ENCODE measurements at regions not wholly inside any gene's neighbourhood (a gene's known extent, or its start where the extent isn't known, plus 50 kb on each side); places are given as distances from the start of the nearest gene placed in this dataset.
"Not testable (repeated sequence)": the region's sequence is repeated elsewhere in the genome, so short reads cannot be mapped to it uniquely, and the experiment has no call there.

DNA sequence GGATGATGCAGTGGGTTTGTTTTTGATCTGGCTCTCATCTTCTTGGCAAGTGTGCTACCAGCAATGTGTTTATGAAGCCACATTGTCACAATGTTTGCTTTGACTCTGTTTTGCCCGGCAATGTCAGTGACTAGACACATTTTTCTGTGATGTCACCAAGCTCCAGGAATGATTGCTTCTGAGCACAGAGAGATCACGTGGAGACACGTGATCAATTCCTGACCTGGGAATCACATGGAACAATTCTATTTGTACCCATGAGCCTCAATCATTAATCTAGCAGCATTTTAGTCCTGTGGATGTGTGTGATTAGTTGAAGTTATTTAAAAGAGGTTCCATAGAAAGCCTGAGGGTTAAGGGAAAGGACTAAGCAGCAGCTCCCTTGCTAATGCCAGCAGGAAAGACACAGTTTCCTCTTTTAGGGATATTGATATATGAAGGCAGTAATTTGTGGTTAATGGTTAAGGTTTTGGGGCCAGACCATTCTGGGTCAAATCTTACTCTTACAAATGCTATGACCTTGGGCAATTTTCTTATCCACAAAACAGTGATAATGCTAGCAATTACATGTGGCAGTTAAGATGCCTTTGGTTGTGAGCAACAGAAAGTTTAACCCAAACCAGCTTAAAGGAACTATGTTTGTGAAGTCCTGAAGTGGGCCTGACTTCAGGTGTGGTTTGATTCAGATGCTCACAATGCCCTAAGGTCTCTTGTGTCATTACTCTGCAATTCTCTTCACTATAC lies 59.0 kb downstream of the FASLG start:
- no peak for DNase-seq (ENCODE audit: low spot score)

GRCh38 chr1:172719066-172719627 lies 60.2 kb downstream of the FASLG start:
- no peak for DNase-seq (ENCODE audit: low spot score)

DNA sequence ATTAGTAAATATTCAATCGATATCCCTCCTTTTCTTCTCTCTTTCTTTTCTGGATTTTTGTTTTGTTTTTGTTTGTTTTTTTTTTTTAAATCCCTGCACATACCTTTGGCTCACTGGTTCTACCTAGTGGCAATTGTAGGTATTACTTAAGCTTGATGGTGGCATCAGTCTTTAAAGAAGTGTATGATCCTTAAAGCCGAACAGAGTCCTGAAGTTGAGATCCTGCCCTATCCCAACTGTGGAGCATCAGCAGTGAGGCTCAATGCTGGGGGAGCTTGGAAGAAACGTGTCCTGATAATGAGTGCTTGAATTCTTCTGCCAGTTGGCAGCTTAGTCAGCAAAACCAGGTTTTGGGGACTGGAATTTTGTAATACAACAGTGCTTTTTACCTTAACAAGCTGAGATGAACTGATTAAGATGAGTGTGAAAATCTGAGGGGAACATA lies 60.8 kb downstream of the FASLG start:
- peak; percentile 42 for DNase-seq (ENCODE audit: low spot score)

DNA sequence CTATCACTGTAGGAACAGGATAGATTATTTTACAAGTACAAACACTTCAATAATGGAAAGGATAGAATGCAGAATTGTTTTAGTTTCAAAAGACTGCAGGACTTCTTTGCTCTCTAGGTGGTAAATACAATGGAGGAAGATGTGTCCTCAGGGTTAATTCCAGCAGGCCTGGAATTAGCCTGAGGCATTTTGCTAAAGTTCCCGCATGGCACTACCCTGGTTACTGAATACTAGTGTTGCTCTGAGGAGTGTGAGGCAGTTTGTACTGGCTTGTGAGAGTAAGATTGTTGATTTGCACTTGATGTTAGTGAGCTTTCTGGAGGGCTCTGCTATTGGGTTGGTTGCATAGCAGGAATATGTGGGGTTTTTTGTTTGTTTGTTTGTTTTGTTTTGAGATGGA lies 61.4 kb downstream of the FASLG start:
- no peak for DNase-seq (ENCODE audit: low spot score)

GRCh38 chr1:172723251-172723650 lies 64.3 kb downstream of the FASLG start:
- DNase-seq (ENCODE audit: low spot score): no peak

- DNase-seq (ENCODE audit: low spot score): no peak
Observed at GRCh38 chr1:172724232-172724631, 65.3 kb downstream of the FASLG start.

DNA sequence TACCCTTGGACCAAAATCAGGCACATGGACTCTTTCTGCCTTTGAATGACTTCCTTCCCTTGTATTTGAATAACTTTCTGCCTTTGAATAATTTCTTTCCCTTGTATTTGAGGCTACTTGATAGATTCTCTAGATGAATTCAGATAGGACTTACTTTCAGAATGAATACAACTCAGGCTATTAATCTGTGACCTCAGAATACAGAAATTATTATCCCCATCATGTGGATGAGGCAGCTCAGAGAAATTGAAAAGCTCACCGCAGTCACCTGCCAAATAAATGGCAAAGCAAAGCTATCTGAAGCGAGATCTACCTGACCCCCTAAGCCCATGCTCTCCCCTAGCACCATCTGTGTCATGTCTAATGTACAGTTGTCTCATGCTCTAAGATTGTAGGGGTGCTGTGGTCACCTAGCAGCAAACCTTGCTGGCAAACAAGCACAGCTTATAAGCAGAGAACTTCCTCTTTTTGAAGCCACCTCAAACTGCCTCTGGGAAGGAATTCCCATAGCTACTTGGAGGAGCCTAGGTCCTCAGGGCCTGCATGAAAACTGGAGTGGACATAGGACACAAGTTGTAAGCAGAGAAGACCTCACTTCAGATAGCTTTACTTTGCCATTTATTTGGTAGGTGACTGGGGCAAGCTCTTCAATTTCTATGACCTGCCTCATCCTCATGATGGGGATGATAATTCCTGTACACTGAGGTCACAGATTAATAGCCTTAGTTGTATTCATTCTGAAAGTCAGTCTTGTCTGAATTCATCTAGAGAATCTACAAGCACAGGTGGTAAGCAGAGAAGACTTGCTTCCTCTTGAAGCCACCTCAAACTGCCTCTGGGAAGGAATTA lies 66.1 kb downstream of the FASLG start:
- no peak for DNase-seq (ENCODE audit: low spot score)

DNA sequence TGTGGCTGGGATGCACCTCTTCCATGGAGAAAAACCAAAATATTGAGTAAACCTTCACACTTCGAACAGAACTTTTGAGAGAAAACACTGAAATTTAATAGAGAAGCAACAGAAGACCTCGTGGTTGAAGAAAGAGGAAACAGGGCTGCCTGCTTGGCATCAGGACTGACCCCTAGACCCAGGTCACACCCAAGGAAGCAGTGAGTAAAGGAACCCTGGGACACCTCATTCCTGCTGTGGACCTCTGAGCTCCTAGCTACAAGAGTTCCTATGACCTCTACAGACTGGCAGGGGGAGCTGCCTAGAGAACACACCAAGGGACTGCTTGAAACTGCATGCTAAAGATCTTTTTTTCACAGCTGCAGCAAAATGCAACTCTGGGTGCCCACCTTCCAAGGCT lies 67.8 kb downstream of the FASLG start:
- no peak for DNase-seq (ENCODE audit: low spot score)

- no peak for DNase-seq (ENCODE audit: low spot score)
Observed at GRCh38 chr1:172727275-172727857, 68.5 kb downstream of the FASLG start.

GRCh38 chr1:172727956-172728603 lies 69.2 kb downstream of the FASLG start:
- no peak for DNase-seq (ENCODE audit: low spot score)

DNA sequence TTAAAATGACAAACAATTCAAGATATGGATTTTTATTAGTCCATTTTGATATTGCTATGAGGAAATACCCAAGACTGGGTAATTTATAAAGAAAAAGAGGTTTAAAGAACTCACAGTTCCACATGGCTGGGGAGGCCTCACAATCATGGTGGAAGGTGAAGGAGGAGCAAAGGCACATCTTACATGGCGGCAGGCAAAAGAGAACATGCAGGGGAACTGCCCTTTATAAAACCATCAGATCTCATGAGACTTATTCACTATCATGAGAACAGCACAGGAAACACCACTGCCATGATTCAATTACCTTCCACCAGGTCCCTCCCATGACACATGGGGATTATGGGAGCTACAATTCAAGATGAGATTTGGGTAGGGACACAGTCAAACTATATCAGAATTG lies 69.8 kb downstream of the FASLG start:
- not testable (repeated sequence) for DNase-seq (ENCODE audit: low spot score)

DNA sequence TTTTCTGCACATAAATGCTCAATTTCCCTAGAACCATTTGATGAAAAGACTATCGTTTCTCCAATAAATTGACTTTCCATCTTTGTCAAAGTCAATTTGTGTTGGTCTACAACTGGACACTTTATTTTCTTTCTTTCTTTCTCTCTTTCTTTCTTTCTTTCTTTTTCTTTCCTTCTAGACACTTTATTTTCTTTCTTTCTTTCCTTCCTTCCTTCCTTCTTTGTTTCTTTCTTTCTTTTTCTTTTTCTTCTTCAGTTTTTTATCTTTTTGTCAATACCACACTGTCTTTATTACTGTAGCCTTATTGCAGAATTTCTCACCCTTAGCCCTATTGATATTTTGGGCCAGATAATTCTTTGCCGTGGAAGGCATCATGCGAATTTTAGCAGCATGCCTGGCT lies 73.5 kb downstream of the FASLG start:
- DNase-seq (ENCODE audit: low spot score): no peak

DNA sequence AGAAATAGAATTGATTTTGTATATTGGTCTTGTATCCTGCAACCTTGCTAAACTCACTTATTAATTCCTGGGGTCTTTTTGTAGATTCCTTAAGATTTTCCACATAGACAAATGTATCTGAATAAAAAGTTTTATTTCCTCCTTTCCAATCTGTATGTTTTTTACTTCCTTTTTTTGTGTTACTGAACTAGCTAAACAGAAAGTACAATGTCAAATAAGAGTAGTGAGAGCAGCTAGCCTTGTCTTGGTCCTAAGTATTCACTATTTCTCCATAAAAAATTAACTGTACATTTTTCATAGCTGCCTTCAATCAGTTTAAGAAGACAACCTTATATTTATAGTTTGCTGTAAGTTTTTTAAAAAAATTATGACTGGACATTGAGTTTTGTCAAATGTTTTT lies 74.9 kb downstream of the FASLG start:
- DNase-seq (ENCODE audit: low spot score): no peak

- DNase-seq (ENCODE audit: low spot score): no peak
Observed at GRCh38 chr1:172738389-172738788, 79.5 kb downstream of the FASLG start.

DNA sequence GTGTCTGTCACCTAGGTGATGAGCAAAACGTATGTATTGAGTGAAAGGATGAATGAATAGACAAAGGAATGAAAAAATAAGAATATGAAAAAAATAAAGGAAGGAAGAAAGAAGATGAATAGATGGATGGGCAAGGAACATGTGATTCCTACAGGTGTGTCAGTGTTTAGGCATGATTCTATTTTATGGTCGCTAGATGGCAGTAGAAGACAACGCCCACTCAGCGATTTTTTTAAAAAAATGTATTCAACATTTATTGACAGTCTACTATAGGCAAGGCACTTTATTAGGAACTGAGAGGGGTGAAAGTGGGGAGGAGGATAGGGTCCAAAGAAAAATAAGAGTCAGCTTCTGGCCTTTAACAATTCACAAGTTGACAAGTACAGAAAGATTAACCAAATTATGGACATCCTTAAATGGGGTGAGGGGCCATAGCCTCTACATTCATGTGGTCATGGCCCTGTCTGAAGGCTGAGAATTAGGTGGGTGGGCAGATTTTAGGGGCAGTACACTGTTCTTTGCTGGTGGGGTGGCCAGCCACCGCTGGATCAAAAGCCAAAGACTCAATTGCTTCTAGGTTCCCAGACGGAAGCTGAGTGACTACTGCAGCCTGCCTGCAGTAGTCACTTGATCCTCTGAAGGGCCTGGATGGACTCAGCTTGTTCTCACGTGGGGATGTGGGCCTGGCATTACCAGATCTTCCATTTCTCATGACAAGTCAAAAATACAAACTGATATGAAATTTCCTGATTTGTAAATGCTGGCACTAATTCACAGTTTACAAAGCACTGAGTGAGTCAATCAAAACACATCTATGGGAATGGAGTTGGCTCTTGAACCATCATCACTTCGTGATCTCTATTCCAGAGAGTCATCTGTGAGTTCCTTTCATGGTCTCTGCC lies 83.9 kb downstream of the FASLG start:
- DNase-seq (ENCODE audit: low spot score): no peak

GRCh38 chr1:172745014-172745413 lies 86.1 kb downstream of the FASLG start:
- peak; percentile 54 for DNase-seq (ENCODE audit: low spot score)

GRCh38 chr1:172746091-172746949 lies 87.4 kb downstream of the FASLG start:
- peak; percentile 81 for DNase-seq (ENCODE audit: low spot score)

DNA sequence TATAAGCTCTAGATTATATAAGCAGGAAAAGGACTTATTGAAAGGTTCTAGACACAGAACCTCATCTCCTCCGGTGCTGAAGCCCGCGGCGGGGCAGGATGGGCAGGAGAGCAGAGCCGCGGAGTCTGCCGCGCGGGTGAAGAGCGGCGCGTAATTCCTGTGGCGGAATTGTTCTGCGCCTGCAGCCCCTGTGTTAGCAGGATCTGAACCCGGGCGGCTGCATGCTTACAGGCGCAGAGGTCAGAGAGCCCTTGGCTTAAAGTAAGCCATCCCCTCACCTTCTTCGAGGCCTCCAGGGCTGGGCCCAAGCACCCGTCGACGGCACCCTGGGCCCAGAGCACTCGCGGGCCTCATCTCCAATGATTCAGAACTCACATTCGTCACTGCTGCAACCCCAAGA lies 89.3 kb downstream of the FASLG start:
- DNase-seq (ENCODE audit: low spot score): no peak

- no peak for DNase-seq (ENCODE audit: low spot score)
Observed at GRCh38 chr1:172751683-172752082, 92.8 kb downstream of the FASLG start.

DNA sequence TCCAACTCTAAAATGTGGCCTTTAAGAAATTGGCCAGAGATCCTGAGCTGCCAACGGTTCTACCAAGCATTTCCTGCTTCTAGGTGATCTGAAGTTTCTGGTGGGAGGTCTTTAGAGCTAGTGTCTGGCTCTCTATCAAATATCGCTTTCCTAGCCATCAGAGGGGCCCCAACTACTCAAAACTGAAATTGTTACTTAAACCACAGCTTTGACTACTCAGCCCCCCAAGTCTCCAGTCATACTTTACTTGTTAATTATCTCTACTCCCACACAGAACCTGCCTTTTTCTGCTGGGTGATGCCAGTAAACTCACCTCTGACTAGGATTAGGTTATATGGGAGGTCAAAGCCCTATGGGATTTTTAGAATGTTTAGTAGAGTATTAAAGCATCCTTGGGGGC lies 95.1 kb downstream of the FASLG start:
- no peak for DNase-seq (ENCODE audit: low spot score)
